Esophagus squamous epithelium (tissue), 4 donors: ENCODE measurements at regions not wholly inside any gene's neighbourhood (a gene's known extent, or its start where the extent isn't known, plus 50 kb on each side); places are given as distances from the start of the nearest gene placed in this dataset.

Source experiments
- CTCF ChIP-seq, 6 experiments: fragments of 450-650 bp in 4 of 6; fragments of 200-600 bp in 2 of 6; sonication (generic) in 2 of 6; IDR thresholded peaks; one replicate each; pipeline ENCODE4 v1.5.1; 2016 to 2019; ENCODE audit warnings: antibody characterized with exemption in 6 of 6, mild to moderate bottlenecking in 4 of 6, moderate library complexity in 4 of 6
- POLR2A ChIP-seq, 4 donors: fragments of 450-650 bp; IDR thresholded peaks; one replicate each; pipeline ENCODE4 v1.6.1; 2017; ENCODE audit warnings: antibody characterized with exemption in 4 of 4, mild to moderate bottlenecking in 4 of 4, moderate library complexity in 3 of 4

- TF ChIP-seq CTCF (IDR thresholded peaks at IDR 0.05), result no peak
- TF ChIP-seq POLR2A (IDR thresholded peaks at IDR 0.05), result no peak
These were observed 218.2 kb downstream of the RPL10L start for GRCh38 chr14:46433381-46433780.
